Coronary artery (tissue), 2 donors: ENCODE measurements at regions not wholly inside any gene's neighbourhood (a gene's known extent, or its start where the extent isn't known, plus 50 kb on each side); places are given as distances from the start of the nearest gene placed in this dataset.

ENCODE experiments used
- DNase-seq: peaks from one replicate; pipeline ENCODE4 v3.0.0-alpha.2; 2017; ENCODE audit warnings: low spot score
- H3K27ac ChIP-seq, 2 donors: fragments of 200-600 bp; sonication (generic); one replicate each; pipeline ENCODE4 v1.5.1; 2016 to 2019
- H3K4me3 ChIP-seq: fragments of 200-600 bp; sonication (generic); 2 replicates; pipeline ENCODE4 v1.5.1; 2016; ENCODE audit warnings: mild to moderate bottlenecking, moderate library complexity
- CTCF ChIP-seq: fragments of 200-600 bp; sonication (generic); IDR thresholded peaks from one replicate; pipeline ENCODE4 v1.5.1; 2019; ENCODE audit warnings: antibody characterized with exemption

GRCh38 chr9:113795811-113796392 lies 80.2 kb upstream of the ZNF618 start:
- H3K4me3 ChIP-seq = no peak overlapping the region
- no peak overlapping the region for H3K27ac ChIP-seq
- no peak for DNase-seq
- TF ChIP-seq CTCF = no peak

GRCh38 chr9:113796646-113797426 lies 79.3 kb upstream of the ZNF618 start:
- no peak for TF ChIP-seq CTCF
- DNase-seq = no peak
- H3K27ac ChIP-seq = no peak overlapping the region
- H3K4me3 ChIP-seq = no peak overlapping the region

GRCh38 chr9:113798062-113799030 lies 77.8 kb upstream of the ZNF618 start:
- DNase-seq = no peak
- Histone ChIP-seq H3K27ac (no peak overlapping the region), H3K4me3 (no peak overlapping the region)
- no peak for TF ChIP-seq CTCF

- no peak for DNase-seq
- TF ChIP-seq CTCF = no peak
- Histone ChIP-seq H3K27ac (no peak overlapping the region), H3K4me3 (no peak overlapping the region)
These were observed 75.8 kb upstream of the ZNF618 start for GRCh38 chr9:113800276-113800675.

- no peak overlapping the region for H3K27ac ChIP-seq
- no peak overlapping the region for H3K4me3 ChIP-seq
- DNase-seq = no peak
- no peak for TF ChIP-seq CTCF
These were observed 72.1 kb upstream of the ZNF618 start for GRCh38 chr9:113803811-113804589.

GRCh38 chr9:113805486-113806132 lies 70.5 kb upstream of the ZNF618 start:
- H3K27ac ChIP-seq = no peak overlapping the region
- DNase-seq = no peak
- TF ChIP-seq CTCF = no peak
- no peak overlapping the region for H3K4me3 ChIP-seq
